GM21786 (cell line): ENCODE measurements at regions not wholly inside any gene's neighbourhood (a gene's known extent, or its start where the extent isn't known, plus 50 kb on each side); places are given as distances from the start of the nearest gene placed in this dataset.
"Not testable (repeated sequence)": the region's sequence is repeated elsewhere in the genome, so short reads cannot be mapped to it uniquely, and the experiment has no call there.

Experiments
- ATAC-seq: cut with Tn5 transposase; IDR thresholded peaks from one replicate; pipeline ENCODE4 v1.9.1; 2021; ENCODE audit not compliant: unreplicated experiment

- ATAC-seq: no peak
Measured at GRCh38 chr2:17258861-17259260, 259.4 kb downstream of the RAD51AP2 start.

- ATAC-seq: no peak
Measured at GRCh38 chr2:17257189-17257909, 260.9 kb downstream of the RAD51AP2 start.

- no peak for ATAC-seq
Measured at GRCh38 chr2:17255071-17255470, 263.2 kb downstream of the RAD51AP2 start.

GRCh38 chr2:17254421-17254820 is 263.8 kb downstream of the RAD51AP2 start:
- ATAC-seq: no peak

GRCh38 chr2:17252258-17252657 is 266.0 kb downstream of the RAD51AP2 start:
- ATAC-seq: no peak

GRCh38 chr2:17251171-17251570 is 267.1 kb downstream of the RAD51AP2 start:
- ATAC-seq: no peak

GRCh38 chr2:17249249-17249648 is 269.0 kb downstream of the RAD51AP2 start:
- no peak for ATAC-seq

- ATAC-seq: no peak
Measured at GRCh38 chr2:17245906-17246305, 272.3 kb downstream of the RAD51AP2 start.

- no peak for ATAC-seq
Measured at GRCh38 chr2:17242813-17243485, 275.3 kb downstream of the RAD51AP2 start.

GRCh38 chr2:17239550-17239949 is 278.7 kb downstream of the RAD51AP2 start:
- ATAC-seq: no peak

GRCh38 chr2:17235167-17235566 is 283.1 kb downstream of the RAD51AP2 start:
- no peak for ATAC-seq

- no peak for ATAC-seq
Measured at GRCh38 chr2:17232776-17233556, 285.3 kb downstream of the RAD51AP2 start.

GRCh38 chr2:17231394-17231965 is 286.8 kb downstream of the RAD51AP2 start:
- ATAC-seq: no peak

GRCh38 chr2:17229414-17229813 is 288.8 kb downstream of the RAD51AP2 start:
- no peak for ATAC-seq

- no peak for ATAC-seq
Measured at GRCh38 chr2:17228461-17228860, 289.8 kb downstream of the RAD51AP2 start.

- no peak for ATAC-seq
Measured at GRCh38 chr2:17227856-17228255, 290.4 kb downstream of the RAD51AP2 start.

- ATAC-seq: no peak
Measured at GRCh38 chr2:17226941-17227490, 291.2 kb downstream of the RAD51AP2 start.

GRCh38 chr2:17223211-17223610 is 295.0 kb downstream of the RAD51AP2 start:
- ATAC-seq: no peak

GRCh38 chr2:17208511-17208910 is 309.7 kb downstream of the RAD51AP2 start:
- no peak for ATAC-seq

- ATAC-seq: no peak
Measured at GRCh38 chr2:17206771-17207170, 311.5 kb downstream of the RAD51AP2 start.

GRCh38 chr2:17204214-17204613 is 314.0 kb downstream of the RAD51AP2 start:
- not testable (repeated sequence) for ATAC-seq
